ENCODE measurements at regions not wholly inside any gene's neighbourhood (a gene's known extent, or its start where the extent isn't known, plus 50 kb on each side); places are given as distances from the start of the nearest gene placed in this dataset.
"Not testable (repeated sequence)": the region's sequence is repeated elsewhere in the genome, so short reads cannot be mapped to it uniquely, and the experiment has no call there.

- in situ Hi-C loops (cut with HindIII; ENCODE audit: low sequenced_read_pairs): no loop called here
These were observed 52.5 kb upstream of the VSTM5 start for GRCh38 chr11:93902921-93903320.

DNA sequence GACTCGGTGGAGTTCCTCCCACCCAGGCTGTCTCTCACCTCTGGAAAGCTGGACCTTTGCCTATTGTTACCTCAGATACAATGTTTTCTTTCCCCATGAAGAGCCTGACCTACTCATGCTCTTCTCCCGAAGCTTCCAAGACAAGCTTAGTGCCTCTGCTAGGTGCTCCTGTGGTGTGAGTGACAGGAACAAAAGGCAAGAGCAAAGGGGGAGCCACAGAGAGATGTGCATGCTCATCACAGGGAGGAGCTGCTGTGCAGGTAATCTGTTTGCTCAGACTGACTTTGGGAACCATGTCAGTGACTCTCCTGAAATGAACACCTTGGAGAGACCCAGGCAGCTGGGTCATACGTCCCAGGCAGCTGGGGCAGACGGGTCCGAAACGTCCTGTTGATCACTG is 53.6 kb upstream of the VSTM5 start:
- in situ Hi-C loops (cut with HindIII; ENCODE audit: low sequenced_read_pairs): no loop called here

DNA sequence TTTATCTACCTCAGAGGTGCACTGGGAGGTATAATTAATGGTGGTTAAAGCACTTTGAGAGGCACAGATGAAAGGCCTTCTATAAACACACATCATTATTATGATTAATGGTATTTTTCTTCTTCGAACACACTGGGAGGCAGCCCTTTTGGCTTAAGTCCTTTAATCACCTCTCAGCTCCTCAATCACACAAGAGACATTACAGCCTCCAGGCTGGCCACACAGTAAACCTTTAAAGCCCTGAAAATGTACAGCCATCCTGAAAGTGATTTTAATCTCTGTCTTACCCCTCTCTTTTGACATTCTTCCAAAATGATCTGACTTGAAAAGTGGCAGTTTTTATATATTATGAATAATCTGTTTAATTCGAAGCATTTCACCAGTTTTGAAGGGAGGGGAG is 54.3 kb upstream of the VSTM5 start:
- in situ Hi-C loops (cut with HindIII; ENCODE audit: low sequenced_read_pairs): no loop called here

DNA sequence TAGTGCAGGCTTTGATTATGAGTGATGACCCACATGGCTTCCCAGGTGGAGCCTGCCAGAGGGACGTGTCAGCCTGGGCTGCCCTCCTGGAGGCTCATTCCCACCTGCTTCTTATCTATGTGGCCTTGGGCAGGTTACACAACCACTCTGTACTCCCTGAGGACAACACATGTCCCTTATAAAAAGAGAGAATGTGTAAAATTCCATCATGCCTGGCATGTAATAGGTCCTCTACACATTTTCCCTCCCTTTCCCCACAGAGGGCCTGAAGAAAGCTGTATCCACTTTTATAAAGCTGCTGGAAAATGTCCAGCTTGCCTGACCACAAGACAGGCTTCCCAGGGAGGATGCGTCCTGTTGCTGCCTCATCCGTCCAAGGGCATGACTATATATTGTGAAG is 55.0 kb upstream of the VSTM5 start:
- in situ Hi-C loops (cut with HindIII; ENCODE audit: low sequenced_read_pairs): no loop called here

- in situ Hi-C loops (cut with HindIII; ENCODE audit: low sequenced_read_pairs): no loop called here
These were observed 56.1 kb upstream of the VSTM5 start for GRCh38 chr11:93906486-93906885.

DNA sequence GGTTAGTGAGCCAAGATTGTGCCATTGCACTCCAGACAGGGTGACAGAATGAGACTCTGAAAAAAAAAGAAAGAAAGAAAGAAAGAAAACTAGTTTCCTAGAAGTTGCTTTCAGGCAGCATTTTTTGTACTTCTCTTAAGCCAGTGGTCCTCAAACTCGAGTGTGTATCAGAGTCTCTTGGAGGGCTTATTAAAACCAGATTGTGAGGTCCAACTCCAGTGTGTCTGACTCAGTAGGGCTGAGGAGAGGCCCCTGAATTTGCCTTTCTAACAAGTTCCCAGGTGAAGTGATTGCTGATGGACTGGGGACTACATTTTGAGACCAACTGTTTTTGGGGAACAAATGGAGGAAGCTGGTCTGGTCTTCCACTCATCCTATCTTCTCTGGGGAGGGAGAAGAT is 57.5 kb upstream of the VSTM5 start:
- in situ Hi-C loops (cut with HindIII; ENCODE audit: low sequenced_read_pairs): no loop called here

GRCh38 chr11:93908689-93909088 is 58.3 kb upstream of the VSTM5 start:
- in situ Hi-C loops (cut with HindIII; ENCODE audit: low sequenced_read_pairs): no loop called here

- in situ Hi-C loops (cut with HindIII; ENCODE audit: low sequenced_read_pairs): loop anchor here (10.0 kb wide), 1 partner anchor 577 kb away; the partner anchor contains the start of genes ANKRD49 and MRE11
These were observed 67.3 kb upstream of the VSTM5 start for GRCh38 chr11:93917673-93918072.

DNA sequence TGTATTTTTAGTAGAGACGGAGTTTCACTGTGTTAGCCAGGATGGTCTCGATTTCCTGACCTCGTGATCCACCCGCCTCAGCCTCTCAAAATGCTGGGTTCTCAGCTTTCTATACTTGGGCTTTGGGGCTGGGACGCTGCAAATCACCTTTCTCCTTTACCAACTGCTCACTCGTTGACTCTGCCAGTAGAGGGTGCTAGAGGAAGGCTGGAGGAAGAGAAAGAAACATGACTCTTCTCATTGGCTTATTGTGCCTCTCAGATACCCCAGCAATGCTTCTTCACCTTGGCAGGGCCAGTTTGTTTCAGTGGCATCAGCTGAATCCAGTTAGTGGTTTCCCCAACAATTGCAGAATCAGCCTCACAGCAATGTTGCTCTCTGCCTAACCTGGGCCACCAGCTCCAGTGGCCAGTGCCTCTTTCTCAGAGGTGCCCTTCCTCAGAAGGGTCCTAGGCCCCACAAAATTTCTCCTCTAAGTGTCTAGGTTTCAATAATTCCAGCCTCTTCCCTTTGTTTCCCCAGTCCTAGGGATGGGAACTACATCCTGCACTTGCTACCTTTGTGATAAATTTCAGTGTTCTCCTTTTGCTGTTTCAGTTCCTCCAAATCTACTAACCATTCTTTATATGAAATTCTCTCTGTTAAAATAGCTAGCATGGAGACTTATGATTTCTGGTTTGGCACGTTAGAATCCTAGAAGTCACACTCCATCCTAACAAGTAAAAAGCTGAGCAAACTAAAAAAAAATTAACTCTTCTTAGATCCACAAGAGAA is 71.5 kb upstream of the VSTM5 start:
- in situ Hi-C loops (cut with HindIII; ENCODE audit: low sequenced_read_pairs): no loop called here

- in situ Hi-C loops (cut with HindIII; ENCODE audit: low sequenced_read_pairs): no loop called here
These were observed 72.4 kb upstream of the VSTM5 start for GRCh38 chr11:93922830-93923229.

GRCh38 chr11:93926099-93926498 is 75.7 kb upstream of the VSTM5 start:
- in situ Hi-C loops (cut with HindIII; ENCODE audit: low sequenced_read_pairs): not testable (repeated sequence)

- in situ Hi-C loops (cut with HindIII; ENCODE audit: low sequenced_read_pairs): no loop called here
These were observed 79.0 kb upstream of the VSTM5 start for GRCh38 chr11:93929407-93929806.

GRCh38 chr11:93933230-93933629 is 82.8 kb upstream of the VSTM5 start:
- in situ Hi-C loops (cut with HindIII; ENCODE audit: low sequenced_read_pairs): no loop called here

DNA sequence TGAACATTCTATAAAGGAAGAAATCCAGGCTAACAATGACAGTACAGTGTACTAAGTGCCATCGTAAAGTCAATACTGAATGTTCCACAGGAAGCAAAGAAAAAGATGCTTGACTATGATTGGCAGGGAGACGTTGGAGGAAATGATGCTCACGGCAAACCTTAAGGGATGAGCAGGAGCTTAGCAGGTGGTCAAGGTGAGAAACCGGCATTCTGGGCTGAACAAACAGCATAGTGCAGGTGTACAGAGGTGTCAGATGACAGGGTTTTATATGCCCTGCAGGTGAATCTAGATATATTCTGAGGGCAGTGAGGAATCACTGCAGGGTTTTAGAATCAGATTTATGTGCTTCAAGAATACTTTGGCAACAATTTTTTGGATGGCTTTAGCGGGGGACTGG is 85.3 kb upstream of the HEPHL1 start:
- in situ Hi-C loops (cut with HindIII; ENCODE audit: low sequenced_read_pairs): no loop called here

- in situ Hi-C loops (cut with HindIII; ENCODE audit: low sequenced_read_pairs): no loop called here
These were observed 84.7 kb upstream of the HEPHL1 start for GRCh38 chr11:93936460-93936859.

- in situ Hi-C loops (cut with HindIII; ENCODE audit: low sequenced_read_pairs): no loop called here
These were observed 81.9 kb upstream of the HEPHL1 start for GRCh38 chr11:93939084-93939760.

- in situ Hi-C loops (cut with HindIII; ENCODE audit: low sequenced_read_pairs): no loop called here
These were observed 80.8 kb upstream of the HEPHL1 start for GRCh38 chr11:93940395-93940794.

DNA sequence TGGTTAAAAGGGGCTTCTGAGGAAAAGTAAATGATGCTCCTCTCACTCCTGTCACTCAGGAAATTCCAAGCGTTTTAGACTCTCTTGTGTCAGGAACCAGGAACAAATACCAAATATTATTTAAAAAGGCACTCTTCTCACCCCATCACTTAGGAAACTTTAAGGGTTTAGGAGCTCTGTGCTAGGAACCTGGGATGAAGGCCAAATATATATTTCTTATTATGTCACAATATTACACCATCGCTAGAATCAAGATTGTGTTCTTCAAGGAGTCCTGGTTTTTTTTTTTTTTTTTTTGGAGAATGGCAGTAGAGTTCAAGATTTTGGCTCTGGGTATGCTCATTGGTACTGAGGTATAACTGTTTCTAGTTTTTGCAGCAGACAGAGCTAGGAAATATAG is 79.0 kb upstream of the HEPHL1 start:
- in situ Hi-C loops (cut with HindIII; ENCODE audit: low sequenced_read_pairs): no loop called here

GRCh38 chr11:93945596-93945995 is 75.6 kb upstream of the HEPHL1 start:
- in situ Hi-C loops (cut with HindIII; ENCODE audit: low sequenced_read_pairs): no loop called here

DNA sequence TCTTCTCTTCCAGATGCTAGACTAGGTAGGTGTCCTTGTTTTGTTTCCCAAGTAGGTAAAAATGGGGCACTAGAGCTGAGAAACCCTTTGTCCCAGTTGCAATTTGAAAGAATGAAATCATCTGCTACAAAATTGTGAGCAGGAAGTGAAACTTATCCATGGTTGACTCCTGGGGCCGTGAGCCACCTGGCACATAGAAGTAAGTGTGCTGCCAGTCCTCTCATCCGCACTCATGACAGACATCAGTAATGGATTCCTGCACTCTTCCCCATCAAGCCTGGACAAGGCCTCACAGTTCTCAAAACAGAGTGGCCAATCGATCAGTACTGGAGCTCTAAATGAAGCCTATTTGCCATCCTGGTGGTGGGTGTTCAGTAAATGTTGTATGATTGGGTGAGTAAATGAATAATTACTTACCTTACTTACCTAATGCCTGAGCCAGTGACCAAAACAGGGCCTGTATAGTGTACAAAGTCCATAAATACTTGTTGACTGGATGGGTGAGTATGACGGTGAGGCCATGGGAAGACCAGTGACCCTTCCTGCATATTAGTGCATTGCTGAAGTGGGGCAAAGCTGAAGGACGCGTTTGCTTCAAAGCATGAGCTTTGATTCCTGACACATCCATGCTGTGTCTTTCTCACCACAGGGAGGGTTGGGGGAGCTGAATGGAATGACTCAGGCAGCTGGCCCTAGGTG is 68.9 kb upstream of the HEPHL1 start:
- in situ Hi-C loops (cut with HindIII; ENCODE audit: low sequenced_read_pairs): no loop called here

GRCh38 chr11:93957397-93957952 is 63.7 kb upstream of the HEPHL1 start:
- in situ Hi-C loops (cut with HindIII; ENCODE audit: low sequenced_read_pairs): no loop called here

- in situ Hi-C loops (cut with HindIII; ENCODE audit: low sequenced_read_pairs): no loop called here
These were observed 62.2 kb upstream of the HEPHL1 start for GRCh38 chr11:93958991-93959390.

All from DLD1 (cell line).